ENCODE measurements at regions not wholly inside any gene's neighbourhood (a gene's known extent, or its start where the extent isn't known, plus 50 kb on each side); places are given as distances from the start of the nearest gene placed in this dataset.
A peak's percentile ranks its signal among the peaks of the same experiment; 100 is the strongest.

DNA sequence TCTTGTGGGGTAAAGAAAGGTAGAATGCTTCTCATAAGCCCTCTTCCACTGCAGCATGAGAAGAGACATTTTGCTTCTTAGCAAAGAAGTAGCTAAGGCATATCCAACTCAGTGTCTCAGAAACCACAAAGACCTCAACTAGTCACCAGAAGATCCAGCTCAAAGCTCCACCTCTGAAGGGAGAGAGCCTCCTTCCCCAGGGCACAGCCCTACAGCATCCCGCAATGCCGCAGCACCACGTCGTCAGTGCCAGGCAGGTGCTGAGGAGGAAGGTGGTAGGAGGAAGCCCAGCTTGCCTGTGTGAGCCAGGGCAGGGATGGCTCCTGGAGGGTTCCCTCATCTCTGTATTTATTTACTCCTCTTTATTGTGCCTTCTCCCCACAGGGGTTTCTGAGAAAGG, 385.6 kb upstream of the NPVF start:
- Histone ChIP-seq H3K4me1 (replicated peaks in 1 of 2) (no peaks in the 10 kb centered on the region), H3K27ac (no peak overlapping the region), H3K4me3 (no peak overlapping the region)
- in situ Hi-C loops (cut with MboI; ENCODE audit: low pct_unique_long_range_greater_than_20kb in 2 of 9, low sequenced_read_pairs in 9 of 9, unreplicated experiment in 9 of 9), result no loop called here
- ATAC-seq (replicated peaks in 6 of 8), result no peak
- WGBS, 10 experiments, result 80 to 100% (median 94%) methylated on average over 1 to 4 of the region's 4 CpGs; no CpG with 5 or more reads in 6 of the 10 experiments

DNA sequence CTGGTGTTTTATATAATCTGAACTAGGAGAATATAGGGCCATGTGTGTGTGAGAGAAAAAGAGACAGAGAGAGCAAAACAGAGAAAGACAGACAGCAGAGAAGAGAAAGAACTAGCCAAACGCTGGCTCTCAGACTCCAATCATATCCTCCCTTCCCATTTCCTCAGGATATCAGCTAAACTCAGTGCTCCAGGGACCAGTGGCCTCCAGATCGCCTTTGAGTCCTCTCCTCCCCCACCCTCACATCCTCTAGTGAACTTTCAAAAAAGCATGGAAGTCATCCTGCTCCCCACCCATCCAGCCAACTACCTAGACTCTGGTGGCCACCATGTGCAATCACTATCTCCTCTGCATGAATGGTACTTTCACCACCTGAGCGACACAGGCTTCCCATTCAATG, 386.1 kb upstream of the NPVF start:
- no peak for ATAC-seq (replicated peaks in 6 of 8)
- WGBS, 10 experiments, result 14 to 77% (median 40%) methylated on average over 1 to 3 of the region's 3 CpGs; no CpG with 5 or more reads in 5 of the 10 experiments
- in situ Hi-C loops (cut with MboI; ENCODE audit: low pct_unique_long_range_greater_than_20kb in 2 of 9, low sequenced_read_pairs in 9 of 9, unreplicated experiment in 9 of 9), result no loop called here
- H3K4me1 ChIP-seq (replicated peaks in 1 of 2), result no peaks in the 10 kb centered on the region
- H3K4me3 ChIP-seq, result no peak overlapping the region
- H3K27ac ChIP-seq, result no peak overlapping the region

GRCh38 chr7:25615003-25615402, 386.7 kb upstream of the NPVF start:
- in situ Hi-C loops (cut with MboI; ENCODE audit: low pct_unique_long_range_greater_than_20kb in 2 of 9, low sequenced_read_pairs in 9 of 9, unreplicated experiment in 9 of 9), result no loop called here
- Histone ChIP-seq H3K4me3 (no peak overlapping the region), H3K4me1 (replicated peaks in 1 of 2) (no peaks in the 10 kb centered on the region), H3K27ac (no peak overlapping the region)
- WGBS, 10 experiments, result 44 to 100% (median 84%) methylated on average over 1 to 3 of the region's 4 CpGs; no CpG with 5 or more reads in 4 of the 10 experiments
- no peak for ATAC-seq (replicated peaks in 6 of 8)

DNA sequence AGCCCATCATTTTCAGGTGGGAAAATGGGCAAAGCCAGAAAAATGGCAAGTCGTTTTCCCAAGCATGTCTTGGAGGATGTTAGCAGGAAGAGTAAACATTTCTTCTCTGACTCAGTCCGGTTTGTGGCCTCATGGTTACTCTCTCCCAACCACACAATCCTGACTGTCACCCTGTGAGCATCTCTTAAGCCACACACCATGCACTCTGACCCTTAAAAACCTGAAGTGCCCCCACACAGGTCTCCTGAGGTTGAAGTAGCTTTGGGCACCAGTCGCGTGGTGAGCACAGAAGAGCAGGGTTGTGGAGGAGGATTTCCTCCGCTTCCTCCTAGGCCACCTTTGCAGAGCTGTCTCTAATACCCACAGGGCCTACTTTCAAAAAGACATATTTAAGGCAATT, 387.3 kb upstream of the NPVF start:
- whole genome bisulfite sequencing, 10 experiments, result 0 to 94% (median 67%) methylated on average over 1 to 5 of the region's 5 CpGs; no CpG with 5 or more reads in 4 of the 10 experiments
- H3K4me3 ChIP-seq, result no peak overlapping the region
- no peak overlapping the region for H3K27ac ChIP-seq
- H3K4me1 ChIP-seq (replicated peaks in 1 of 2), result no peaks in the 10 kb centered on the region
- in situ Hi-C loops (cut with MboI; ENCODE audit: low pct_unique_long_range_greater_than_20kb in 2 of 9, low sequenced_read_pairs in 9 of 9, unreplicated experiment in 9 of 9), result no loop called here
- ATAC-seq (replicated peaks in 6 of 8), result no peak

DNA sequence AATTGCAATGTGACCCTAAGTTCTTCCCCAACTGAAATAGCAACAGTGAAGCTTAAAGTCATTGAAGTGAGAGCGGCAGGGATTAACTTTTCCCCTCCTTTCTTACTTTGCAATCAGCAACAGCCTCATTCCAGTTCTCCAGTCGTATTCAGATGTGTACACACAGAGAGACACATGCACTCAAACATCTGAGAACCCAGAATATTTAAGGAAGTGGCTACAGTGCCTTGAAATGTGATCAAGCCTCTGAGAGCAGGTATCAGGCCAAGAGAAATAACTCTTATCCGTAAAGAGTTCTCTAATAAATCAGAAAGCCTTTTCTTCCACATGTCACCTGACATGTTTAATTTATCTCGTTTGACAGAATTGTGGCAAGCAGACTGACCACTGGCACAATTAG, 388.9 kb upstream of the NPVF start:
- Histone ChIP-seq H3K4me3 (no peak overlapping the region), H3K4me1 (replicated peaks in 1 of 2) (no peaks in the 10 kb centered on the region), H3K27ac (no peak overlapping the region)
- in situ Hi-C loops (cut with MboI; ENCODE audit: low pct_unique_long_range_greater_than_20kb in 2 of 9, low sequenced_read_pairs in 9 of 9, unreplicated experiment in 9 of 9), result no loop called here
- peak in 1 of 8 experiments; percentile 52 for ATAC-seq (replicated peaks in 6 of 8)
- 14 to 100% (median 68%) methylated on average over 1 to 4 of the region's 4 CpGs; no CpG with 5 or more reads in 2 of the 10 experiments for WGBS, 10 experiments

DNA sequence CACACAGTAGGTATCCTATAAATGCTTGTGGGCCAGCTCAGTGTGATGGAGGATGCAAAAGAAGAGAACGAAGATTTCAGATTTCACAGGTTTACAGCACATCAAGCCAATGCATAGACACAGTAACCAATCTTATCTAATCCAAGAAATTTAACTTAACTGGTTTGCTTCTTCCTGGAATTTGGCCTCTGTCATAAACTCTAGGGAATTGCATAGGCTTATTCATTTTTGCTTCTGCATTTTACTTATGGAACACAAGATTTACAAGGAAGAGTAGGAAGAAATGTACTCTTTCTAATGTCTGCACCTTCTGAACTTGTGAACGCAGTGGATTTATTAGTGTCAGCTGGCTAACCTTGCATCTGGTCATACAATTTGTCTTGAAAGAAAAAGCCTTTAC, 389.4 kb upstream of the NPVF start:
- WGBS, 10 experiments, result 49 to 92% (median 83%) methylated on average over 1 to 2 of the region's 2 CpGs; no CpG with 5 or more reads in 2 of the 10 experiments
- Histone ChIP-seq H3K4me1 (replicated peaks in 1 of 2) (no peaks in the 10 kb centered on the region), H3K4me3 (no peak overlapping the region), H3K27ac (no peak overlapping the region)
- no peak for ATAC-seq (replicated peaks in 6 of 8)
- in situ Hi-C loops (cut with MboI; ENCODE audit: low pct_unique_long_range_greater_than_20kb in 2 of 9, low sequenced_read_pairs in 9 of 9, unreplicated experiment in 9 of 9), result no loop called here

- ATAC-seq (replicated peaks in 6 of 8), result peak in 2 of 8 experiments; percentile 42 to 54
- no peak overlapping the region for H3K27ac ChIP-seq
- H3K4me3 ChIP-seq, result no peak overlapping the region
- in situ Hi-C loops (cut with MboI; ENCODE audit: low pct_unique_long_range_greater_than_20kb in 2 of 9, low sequenced_read_pairs in 9 of 9, unreplicated experiment in 9 of 9), result no loop called here
- WGBS, 10 experiments, result 14 to 100% (median 69%) methylated on average over 1 to 2 of the region's 2 CpGs
- no peaks in the 10 kb centered on the region for H3K4me1 ChIP-seq (replicated peaks in 1 of 2)
Observed at GRCh38 chr7:25619381-25619780, 391.1 kb upstream of the NPVF start.

DNA sequence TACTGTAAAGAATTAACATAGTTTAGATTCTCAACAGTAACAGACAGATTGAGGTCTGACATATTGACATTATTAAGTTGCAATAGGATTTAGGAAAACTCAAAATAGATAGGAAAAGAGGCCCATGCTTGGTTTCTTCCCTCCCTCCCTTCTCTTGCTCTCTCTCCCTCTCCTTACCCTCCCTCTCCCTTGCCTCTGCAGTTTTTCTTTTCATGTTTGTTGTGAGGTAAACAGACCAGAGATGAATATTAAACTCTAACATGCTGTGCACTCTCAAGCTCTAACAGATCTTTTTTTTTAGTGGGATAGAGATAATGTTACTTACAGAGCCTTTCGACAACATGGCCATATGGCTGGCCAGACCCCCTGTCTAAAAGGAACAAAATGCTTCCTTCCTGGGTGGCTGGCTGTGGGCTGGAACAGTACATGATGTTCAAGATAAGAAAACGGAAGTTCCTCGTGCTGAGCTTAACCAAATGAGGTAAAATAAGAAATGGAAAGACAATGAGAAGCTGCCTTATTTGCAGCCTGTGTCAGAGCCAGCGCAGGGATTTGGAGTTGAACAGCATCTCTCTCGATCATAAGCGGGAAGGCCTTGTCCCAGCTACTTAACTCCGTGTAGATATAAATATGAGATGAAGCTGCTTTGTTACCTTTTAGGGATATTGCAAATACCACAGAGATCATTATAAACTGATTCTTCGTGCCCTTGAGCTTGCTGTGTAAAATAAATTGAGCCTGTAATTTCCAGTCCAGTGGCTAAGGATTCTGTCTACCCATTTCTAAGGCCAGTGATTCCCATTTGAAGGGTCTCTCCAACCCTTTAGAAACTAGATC, 391.9 kb upstream of the NPVF start:
- ATAC-seq (replicated peaks in 6 of 8), result peak in 1 of 8 experiments; percentile 26
- Histone ChIP-seq H3K4me3 (no peak overlapping the region), H3K27ac (no peak overlapping the region), H3K4me1 (replicated peaks in 1 of 2) (no peaks in the 10 kb centered on the region)
- in situ Hi-C loops (cut with MboI; ENCODE audit: low pct_unique_long_range_greater_than_20kb in 2 of 9, low sequenced_read_pairs in 9 of 9, unreplicated experiment in 9 of 9), result no loop called here
- WGBS, 10 experiments, result 42 to 93% (median 79%) methylated on average over 3 to 8 of the region's 8 CpGs

GRCh38 chr7:25621993-25622392, 393.7 kb upstream of the NPVF start:
- no peak for ATAC-seq (replicated peaks in 6 of 8)
- peaks cover 0 to 2% of the 10 kb centered on the region in 2 donors for H3K4me1 ChIP-seq (replicated peaks in 1 of 2)
- H3K4me3 ChIP-seq, result no peak overlapping the region
- 43 to 100% (median 91%) methylated on average over 1 to 2 of the region's 2 CpGs; no CpG with 5 or more reads in 2 of the 10 experiments for WGBS, 10 experiments
- no peak overlapping the region for H3K27ac ChIP-seq
- in situ Hi-C loops (cut with MboI; ENCODE audit: low pct_unique_long_range_greater_than_20kb in 2 of 9, low sequenced_read_pairs in 9 of 9, unreplicated experiment in 9 of 9), result no loop called here

- Histone ChIP-seq H3K27ac (no peak overlapping the region), H3K4me3 (no peak overlapping the region), H3K4me1 (replicated peaks in 1 of 2) (peaks cover 0 to 2% of the 10 kb centered on the region in 2 donors)
- WGBS, 10 experiments, result 5 to 89% (median 53%) methylated on average over 2 to 3 of the region's 3 CpGs; no CpG with 5 or more reads in 3 of the 10 experiments
- ATAC-seq (replicated peaks in 6 of 8), result no peak
- in situ Hi-C loops (cut with MboI; ENCODE audit: low pct_unique_long_range_greater_than_20kb in 2 of 9, low sequenced_read_pairs in 9 of 9, unreplicated experiment in 9 of 9), result no loop called here
Observed at GRCh38 chr7:25622695-25623094, 394.4 kb upstream of the NPVF start.

GRCh38 chr7:25624051-25624450, 395.8 kb upstream of the NPVF start:
- in situ Hi-C loops (cut with MboI; ENCODE audit: low pct_unique_long_range_greater_than_20kb in 2 of 9, low sequenced_read_pairs in 9 of 9, unreplicated experiment in 9 of 9), result no loop called here
- H3K4me3 ChIP-seq, result no peak overlapping the region
- no peak overlapping the region for H3K27ac ChIP-seq
- peak in 2 of 8 experiments; percentile 84 to 85 for ATAC-seq (replicated peaks in 6 of 8)
- peaks cover 0 to 2% of the 10 kb centered on the region in 2 donors for H3K4me1 ChIP-seq (replicated peaks in 1 of 2)
- 0 to 100% (median 100%) methylated on average over 1 to 3 of the region's 3 CpGs; no CpG with 5 or more reads in 1 of the 10 experiments for WGBS, 10 experiments

GRCh38 chr7:25624833-25625232, 396.5 kb upstream of the NPVF start:
- Histone ChIP-seq H3K4me3 (no peak overlapping the region), H3K27ac (no peak overlapping the region), H3K4me1 (replicated peaks in 1 of 2) (peaks cover 0 to 2% of the 10 kb centered on the region in 2 donors)
- peak in 2 of 8 experiments; percentile 22 to 65 for ATAC-seq (replicated peaks in 6 of 8)
- WGBS, 10 experiments, result 11 to 100% (median 76%) methylated on average over 2 to 7 of the region's 8 CpGs
- in situ Hi-C loops (cut with MboI; ENCODE audit: low pct_unique_long_range_greater_than_20kb in 2 of 9, low sequenced_read_pairs in 9 of 9, unreplicated experiment in 9 of 9), result no loop called here

- ATAC-seq (replicated peaks in 6 of 8), result no peak
- H3K27ac ChIP-seq, result no peak overlapping the region
- in situ Hi-C loops (cut with MboI; ENCODE audit: low pct_unique_long_range_greater_than_20kb in 2 of 9, low sequenced_read_pairs in 9 of 9, unreplicated experiment in 9 of 9), result no loop called here
- H3K4me3 ChIP-seq, result no peak overlapping the region
- WGBS, 10 experiments, result 14 to 89% (median 66%) methylated on average over 1 to 5 of the region's 5 CpGs; no CpG with 5 or more reads in 2 of the 10 experiments
- H3K4me1 ChIP-seq (replicated peaks in 1 of 2), result peaks cover 0 to 2% of the 10 kb centered on the region in 2 donors
Observed at GRCh38 chr7:25625306-25625992, 397.2 kb upstream of the NPVF start.
